NT2/D1 (cell line): ENCODE measurements at regions not wholly inside any gene's neighbourhood (a gene's known extent, or its start where the extent isn't known, plus 50 kb on each side); places are given as distances from the start of the nearest gene placed in this dataset.

Experiments used
- SUZ12 ChIP-seq: IDR thresholded peaks from 2 replicates; pipeline ENCODE4 v1.6.1; 2011; ENCODE audit not compliant: insufficient read length, insufficient read depth; ENCODE audit errors: extremely low read depth
- YY1 ChIP-seq: IDR thresholded peaks from 2 replicates; pipeline ENCODE4 v1.6.1; 2011; ENCODE audit not compliant: insufficient read length, insufficient read depth
- ZNF274 ChIP-seq: IDR thresholded peaks from 2 replicates; pipeline ENCODE4 v1.6.1; 2011; ENCODE audit warnings: mild to moderate bottlenecking, low read depth, low read length

- TF ChIP-seq YY1, result no peak
- no peak for TF ChIP-seq ZNF274
- TF ChIP-seq SUZ12, result no peak
Measured at GRCh38 chrX:131724292-131724691, 180.4 kb downstream of the OR13H1 start.
